Brain microvascular endothelial cell (primary cell): ENCODE measurements at regions not wholly inside any gene's neighbourhood (a gene's known extent, or its start where the extent isn't known, plus 50 kb on each side); places are given as distances from the start of the nearest gene placed in this dataset.

Source experiments
- DNase-seq: peaks from one replicate; pipeline ENCODE4 v3.0.0-alpha.2; 2020
- H3K27ac ChIP-seq: fragments of 250-450 bp; sonication (Bioruptor Pico); 2 replicates; pipeline ENCODE4 v1.5.1; 2020; ENCODE audit warnings: mild to moderate bottlenecking, moderate library complexity
- H3K27me3 ChIP-seq: fragments of 250-450 bp; sonication (Bioruptor Pico); replicated peaks from 2 replicates; pipeline ENCODE4 v1.5.1; 2020; ENCODE audit warnings: mild to moderate bottlenecking
- H3K36me3 ChIP-seq: fragments of 250-450 bp; sonication (Bioruptor Pico); replicated peaks from 2 replicates; pipeline ENCODE4 v1.5.1; 2020; ENCODE audit warnings: mild to moderate bottlenecking
- H3K4me3 ChIP-seq: 2 replicates; pipeline ENCODE4 v1.5.1; 2011; ENCODE audit warnings: low read depth, mild to moderate bottlenecking, control low read depth, low read length, moderate library complexity
- in situ Hi-C: cut with HindIII; loops from 2 replicates; pipeline ENCODE4 v1.10.0; 2017; ENCODE audit warnings: low sequenced_read_pairs, low pct_ligation_motif_present
- TF ChIP-seq, protein P1 (sequence below): IDR thresholded peaks from 2 replicates; pipeline ENCODE4 v1.5.1; 2011; ENCODE audit warnings: low read depth, mild to moderate bottlenecking, moderate library complexity, low read length, control low read depth, inconsistent platforms; ENCODE audit errors: missing control alignments

DNA sequence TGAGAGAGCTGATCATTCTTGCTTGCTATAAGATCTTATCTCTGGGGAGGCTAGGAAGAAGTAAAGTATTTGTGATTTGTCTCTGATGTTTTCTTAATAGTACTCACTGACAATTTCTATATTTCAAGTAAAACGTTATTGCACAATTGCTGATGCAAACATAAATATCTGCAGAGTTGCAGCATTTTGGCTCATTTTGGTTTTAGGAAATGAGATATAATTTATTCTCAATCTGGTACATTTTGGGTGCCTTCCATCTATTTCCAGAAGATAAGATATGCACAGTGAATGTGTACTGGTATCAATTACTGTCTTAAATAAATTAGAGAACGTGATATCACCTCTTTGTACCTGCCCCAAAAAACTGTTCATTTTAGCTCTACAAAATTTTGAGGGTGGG, 1431.5 kb downstream of the BRINP3 start:
- no peak overlapping the region for H3K27ac ChIP-seq
- in situ Hi-C loops: no loop called here
- DNase-seq: no peak
- H3K27me3 ChIP-seq: no peaks in the 10 kb centered on the region
- no peak overlapping the region for H3K4me3 ChIP-seq
- TF ChIP-seq, protein P1, sequence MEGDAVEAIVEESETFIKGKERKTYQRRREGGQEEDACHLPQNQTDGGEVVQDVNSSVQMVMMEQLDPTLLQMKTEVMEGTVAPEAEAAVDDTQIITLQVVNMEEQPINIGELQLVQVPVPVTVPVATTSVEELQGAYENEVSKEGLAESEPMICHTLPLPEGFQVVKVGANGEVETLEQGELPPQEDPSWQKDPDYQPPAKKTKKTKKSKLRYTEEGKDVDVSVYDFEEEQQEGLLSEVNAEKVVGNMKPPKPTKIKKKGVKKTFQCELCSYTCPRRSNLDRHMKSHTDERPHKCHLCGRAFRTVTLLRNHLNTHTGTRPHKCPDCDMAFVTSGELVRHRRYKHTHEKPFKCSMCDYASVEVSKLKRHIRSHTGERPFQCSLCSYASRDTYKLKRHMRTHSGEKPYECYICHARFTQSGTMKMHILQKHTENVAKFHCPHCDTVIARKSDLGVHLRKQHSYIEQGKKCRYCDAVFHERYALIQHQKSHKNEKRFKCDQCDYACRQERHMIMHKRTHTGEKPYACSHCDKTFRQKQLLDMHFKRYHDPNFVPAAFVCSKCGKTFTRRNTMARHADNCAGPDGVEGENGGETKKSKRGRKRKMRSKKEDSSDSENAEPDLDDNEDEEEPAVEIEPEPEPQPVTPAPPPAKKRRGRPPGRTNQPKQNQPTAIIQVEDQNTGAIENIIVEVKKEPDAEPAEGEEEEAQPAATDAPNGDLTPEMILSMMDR: no peak
- H3K36me3 ChIP-seq: no peaks in the 10 kb centered on the region

DNA sequence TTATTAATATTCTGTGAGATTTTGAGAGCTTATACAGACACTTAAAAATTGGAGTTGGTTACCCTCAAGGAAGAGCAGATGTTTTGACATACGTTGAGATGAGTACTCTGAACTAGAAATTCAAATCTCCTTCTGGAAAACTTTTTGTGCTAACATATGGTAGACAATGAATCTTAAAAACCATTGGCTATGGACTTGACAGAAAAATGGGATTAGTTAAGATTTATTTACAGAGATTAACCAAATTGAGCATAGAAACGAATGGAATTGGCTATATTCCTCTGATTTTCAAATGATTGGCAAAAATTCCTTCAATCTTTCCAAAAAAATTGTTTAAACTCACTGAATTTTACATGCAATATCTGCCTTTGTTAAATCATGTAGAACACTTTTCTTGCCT, 1392.9 kb downstream of the BRINP3 start:
- Histone ChIP-seq H3K36me3 (no peaks in the 10 kb centered on the region), H3K4me3 (no peak overlapping the region), H3K27ac (no peak overlapping the region), H3K27me3 (no peaks in the 10 kb centered on the region)
- TF ChIP-seq, protein P1: no peak
- no peak for DNase-seq
- in situ Hi-C loops: no loop called here

DNA sequence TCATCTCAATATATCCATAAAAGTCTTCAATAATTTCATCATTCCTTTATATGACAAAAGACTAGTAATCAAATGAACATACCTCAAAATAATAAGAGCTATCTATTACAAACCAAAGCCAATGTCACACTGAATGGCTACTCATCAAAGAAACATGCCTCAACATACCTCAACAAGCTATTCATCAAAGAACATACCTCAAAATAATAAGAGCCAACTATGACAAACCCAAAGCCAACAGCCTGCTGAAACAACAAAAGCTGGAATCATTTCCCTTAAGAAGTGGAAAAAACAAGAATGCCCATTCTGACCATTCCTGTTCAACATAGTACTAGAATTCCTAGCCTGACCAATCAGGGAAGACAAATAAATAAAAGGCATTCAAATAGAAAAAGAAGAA, 1373.7 kb downstream of the BRINP3 start:
- no peak for DNase-seq
- in situ Hi-C loops: no loop called here
- no peaks in the 10 kb centered on the region for H3K27me3 ChIP-seq
- no peak overlapping the region for H3K4me3 ChIP-seq
- H3K36me3 ChIP-seq: no peaks in the 10 kb centered on the region
- no peak overlapping the region for H3K27ac ChIP-seq
- TF ChIP-seq, protein P1: no peak

DNA sequence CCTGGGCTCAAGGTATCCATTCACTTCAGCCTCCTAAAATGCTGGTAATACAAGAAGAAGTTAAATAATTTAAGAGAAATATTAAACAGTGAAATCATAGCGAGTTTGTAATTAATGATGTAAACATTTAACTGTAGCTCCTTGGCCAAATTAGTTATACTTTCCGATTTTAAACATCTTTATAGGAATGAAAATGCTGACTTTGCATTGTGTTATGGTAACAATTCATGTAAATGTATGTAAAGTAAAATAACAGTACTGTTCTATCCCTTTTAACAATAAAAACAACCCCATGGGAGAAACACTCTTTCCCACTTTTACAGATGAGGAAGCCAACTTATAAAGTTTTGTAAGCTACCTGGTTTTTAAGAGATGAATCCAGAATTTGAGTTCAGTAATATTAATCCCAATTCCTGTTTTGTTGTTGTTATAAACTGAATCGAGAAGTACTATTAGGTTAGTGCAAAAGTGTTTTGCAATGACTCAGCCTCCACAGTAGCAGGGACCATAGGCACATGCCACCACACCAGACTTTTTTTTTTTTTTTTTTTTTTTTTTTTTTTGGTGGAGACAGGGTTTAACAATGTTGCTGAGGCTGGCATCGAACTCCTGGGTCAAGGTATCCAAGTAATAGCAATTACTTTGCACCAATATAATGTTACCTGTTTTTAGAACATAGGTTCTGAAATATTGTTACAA, 1360.4 kb downstream of the BRINP3 start:
- H3K4me3 ChIP-seq: no peak overlapping the region
- in situ Hi-C loops: no loop called here
- no peak overlapping the region for H3K27ac ChIP-seq
- H3K36me3 ChIP-seq: no peaks in the 10 kb centered on the region
- TF ChIP-seq, protein P1: no peak
- no peaks in the 10 kb centered on the region for H3K27me3 ChIP-seq
- DNase-seq: no peak

DNA sequence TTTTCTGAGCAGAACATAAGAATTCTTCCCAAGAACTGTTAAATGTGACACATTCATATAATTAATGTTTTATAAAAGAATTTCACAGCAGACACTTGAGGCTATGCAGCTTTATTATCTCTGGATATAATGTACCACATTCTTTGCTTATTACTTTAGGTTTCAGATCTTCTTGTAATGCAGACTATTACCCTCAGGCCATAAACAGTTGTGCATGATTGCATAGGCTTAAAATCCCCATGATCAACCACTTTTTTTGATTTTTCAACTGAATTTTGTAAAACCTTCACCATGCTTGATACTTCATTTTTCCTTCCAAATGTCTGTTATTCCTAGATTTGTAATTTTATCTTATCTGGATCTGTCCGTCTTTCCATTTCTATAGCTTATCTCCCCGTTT, 1355.7 kb downstream of the BRINP3 start:
- TF ChIP-seq, protein P1: no peak
- no peak for DNase-seq
- Histone ChIP-seq H3K4me3 (no peak overlapping the region), H3K27me3 (no peaks in the 10 kb centered on the region), H3K36me3 (no peaks in the 10 kb centered on the region), H3K27ac (no peak overlapping the region)
- in situ Hi-C loops: no loop called here

DNA sequence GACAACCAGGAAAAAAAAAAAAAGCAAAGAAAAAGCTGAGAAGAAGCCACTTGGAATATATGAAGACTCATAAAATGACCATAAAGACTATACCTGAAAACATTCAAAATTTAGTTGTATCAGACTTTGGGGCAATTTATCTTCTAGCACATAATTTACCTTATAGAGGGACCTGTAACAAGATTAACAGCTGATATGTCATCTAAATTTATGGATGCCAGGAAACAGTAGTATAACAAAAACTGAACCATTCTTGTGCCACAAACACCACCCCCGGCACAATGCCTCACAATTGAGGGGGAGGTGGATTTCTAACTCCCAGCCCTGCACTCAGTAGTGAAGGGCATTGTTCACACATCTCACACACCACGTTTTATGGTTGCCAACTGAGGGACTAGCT, 1352.0 kb downstream of the BRINP3 start:
- no peak for DNase-seq
- in situ Hi-C loops: no loop called here
- TF ChIP-seq, protein P1: no peak
- no peak overlapping the region for H3K27ac ChIP-seq
- H3K27me3 ChIP-seq: no peaks in the 10 kb centered on the region
- H3K4me3 ChIP-seq: no peak overlapping the region
- H3K36me3 ChIP-seq: no peaks in the 10 kb centered on the region
